Adrenal gland (tissue), 5 donors: ENCODE measurements at regions not wholly inside any gene's neighbourhood (a gene's known extent, or its start where the extent isn't known, plus 50 kb on each side); places are given as distances from the start of the nearest gene placed in this dataset.

ENCODE experiments used
- CTCF ChIP-seq, 6 experiments: fragments of 450-650 bp in 4 of 6; fragments of 200-600 bp in 2 of 6; sonication (generic) in 1 of 6; IDR thresholded peaks; 1 replicate in 5 of 6; 2 replicates in 1 of 6; pipeline versions ENCODE4 v1.5.1 to v1.8.0; 2016 to 2021; ENCODE audit warnings: antibody characterized with exemption in 6 of 6, mild to moderate bottlenecking in 2 of 6, moderate library complexity in 1 of 6
- POLR2A ChIP-seq, 2 donors: fragments of 450-650 bp; IDR thresholded peaks; one replicate each; pipeline ENCODE4 v1.6.1; 2017; ENCODE audit warnings: antibody characterized with exemption in 2 of 2, mild to moderate bottlenecking in 2 of 2, moderate library complexity in 1 of 2
- donor health status: DM: no; HTN: no; CAD: no.

GRCh38 chr9:27939186-27939585 lies 365.9 kb upstream of the C9orf72 start:
- TF ChIP-seq POLR2A (IDR thresholded peaks at IDR 0.05) (no peak), CTCF (IDR thresholded peaks at IDR 0.05) (no peak)
